Breast epithelium (tissue), 3 donors: ENCODE measurements at regions not wholly inside any gene's neighbourhood (a gene's known extent, or its start where the extent isn't known, plus 50 kb on each side); places are given as distances from the start of the nearest gene placed in this dataset.

Source experiments
- POLR2A ChIP-seq: fragments of 450-650 bp; IDR thresholded peaks from one replicate; pipeline ENCODE4 v1.6.1; 2016; ENCODE audit warnings: antibody characterized with exemption, mild to moderate bottlenecking, moderate library complexity
- TF ChIP-seq, protein P1 (sequence below), 3 donors: fragments of 450-650 bp; IDR thresholded peaks; one replicate each; pipeline ENCODE4 v1.5.1; 2016 to 2017; ENCODE audit warnings: antibody characterized with exemption in 3 of 3, mild to moderate bottlenecking in 3 of 3, moderate library complexity in 3 of 3

DNA sequence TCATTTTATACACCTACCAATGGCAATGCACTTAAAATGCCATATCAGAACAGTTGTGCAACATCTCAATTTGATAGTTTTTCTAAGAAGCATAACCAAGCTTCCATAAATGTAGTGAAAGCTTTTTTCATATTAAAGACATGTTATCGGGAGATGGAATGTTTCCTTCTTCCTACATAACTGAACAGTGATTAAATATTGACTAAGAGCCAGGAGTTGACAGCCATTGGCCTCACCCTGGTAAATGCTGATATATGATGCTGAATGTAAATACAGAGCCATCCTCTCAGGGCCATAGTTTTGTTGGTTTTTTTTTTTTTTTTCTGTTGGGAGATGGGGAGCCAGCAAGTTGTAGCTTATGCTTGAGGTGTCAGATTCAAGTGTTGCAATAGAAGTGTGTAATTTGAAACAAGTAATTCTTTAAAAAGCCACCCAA, 203.3 kb upstream of the IL12A start:
- TF ChIP-seq, protein P1, sequence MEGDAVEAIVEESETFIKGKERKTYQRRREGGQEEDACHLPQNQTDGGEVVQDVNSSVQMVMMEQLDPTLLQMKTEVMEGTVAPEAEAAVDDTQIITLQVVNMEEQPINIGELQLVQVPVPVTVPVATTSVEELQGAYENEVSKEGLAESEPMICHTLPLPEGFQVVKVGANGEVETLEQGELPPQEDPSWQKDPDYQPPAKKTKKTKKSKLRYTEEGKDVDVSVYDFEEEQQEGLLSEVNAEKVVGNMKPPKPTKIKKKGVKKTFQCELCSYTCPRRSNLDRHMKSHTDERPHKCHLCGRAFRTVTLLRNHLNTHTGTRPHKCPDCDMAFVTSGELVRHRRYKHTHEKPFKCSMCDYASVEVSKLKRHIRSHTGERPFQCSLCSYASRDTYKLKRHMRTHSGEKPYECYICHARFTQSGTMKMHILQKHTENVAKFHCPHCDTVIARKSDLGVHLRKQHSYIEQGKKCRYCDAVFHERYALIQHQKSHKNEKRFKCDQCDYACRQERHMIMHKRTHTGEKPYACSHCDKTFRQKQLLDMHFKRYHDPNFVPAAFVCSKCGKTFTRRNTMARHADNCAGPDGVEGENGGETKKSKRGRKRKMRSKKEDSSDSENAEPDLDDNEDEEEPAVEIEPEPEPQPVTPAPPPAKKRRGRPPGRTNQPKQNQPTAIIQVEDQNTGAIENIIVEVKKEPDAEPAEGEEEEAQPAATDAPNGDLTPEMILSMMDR (IDR thresholded peaks at IDR 0.05): no peak
- no peak for TF ChIP-seq POLR2A
